PC-3 (cell line): ENCODE measurements at regions not wholly inside any gene's neighbourhood (a gene's known extent, or its start where the extent isn't known, plus 50 kb on each side); places are given as distances from the start of the nearest gene placed in this dataset.

Source experiments
- CTCF ChIP-seq: fragments of 300-600 bp; sonication (generic); conservative IDR thresholded peaks from 2 replicates; pipeline ENCODE4 v1.5.1; 2017; ENCODE audit warnings: antibody characterized with exemption, low read depth, mild to moderate bottlenecking, low read length
- EZH2 ChIP-seq: fragments of 300-600 bp; sonication (generic); IDR thresholded peaks from one replicate; pipeline ENCODE4 v1.6.1; 2017; ENCODE audit warnings: antibody characterized with exemption, mild to moderate bottlenecking, low read length; ENCODE audit not compliant: unreplicated experiment
- EZH2phosphoT487 ChIP-seq: fragments of 300-600 bp; sonication (generic); IDR thresholded peaks from 2 replicates; pipeline ENCODE4 v1.6.1; 2018; ENCODE audit warnings: mild to moderate bottlenecking, antibody characterized with exemption, low read length, borderline replicate concordance

- TF ChIP-seq EZH2 (no peak), CTCF (no peak), EZH2phosphoT487 (no peak)
Measured at GRCh38 chr11:116172851-116173250, 599.9 kb downstream of the BUD13 start.
